LNCaP clone FGC (cell line): ENCODE measurements at regions not wholly inside any gene's neighbourhood (a gene's known extent, or its start where the extent isn't known, plus 50 kb on each side); places are given as distances from the start of the nearest gene placed in this dataset.
A peak's percentile ranks its signal among the peaks of the same experiment; 100 is the strongest.

Experiments used
- DNase-seq: peaks from one replicate; pipeline ENCODE4 v3.0.0-alpha.2; 2011; ENCODE audit warnings: low read depth
- H3K4me3 ChIP-seq: 2 replicates; pipeline ENCODE4 v1.5.1; 2011; ENCODE audit warnings: mild to moderate bottlenecking, low read depth, low read length, control low read depth
- TF ChIP-seq, protein P1 (sequence below): IDR thresholded peaks from 2 replicates; pipeline ENCODE4 v1.5.1; 2012; ENCODE audit warnings: mild to moderate bottlenecking; ENCODE audit not compliant: control insufficient read depth, insufficient read depth; ENCODE audit errors: extremely low read depth

DNA sequence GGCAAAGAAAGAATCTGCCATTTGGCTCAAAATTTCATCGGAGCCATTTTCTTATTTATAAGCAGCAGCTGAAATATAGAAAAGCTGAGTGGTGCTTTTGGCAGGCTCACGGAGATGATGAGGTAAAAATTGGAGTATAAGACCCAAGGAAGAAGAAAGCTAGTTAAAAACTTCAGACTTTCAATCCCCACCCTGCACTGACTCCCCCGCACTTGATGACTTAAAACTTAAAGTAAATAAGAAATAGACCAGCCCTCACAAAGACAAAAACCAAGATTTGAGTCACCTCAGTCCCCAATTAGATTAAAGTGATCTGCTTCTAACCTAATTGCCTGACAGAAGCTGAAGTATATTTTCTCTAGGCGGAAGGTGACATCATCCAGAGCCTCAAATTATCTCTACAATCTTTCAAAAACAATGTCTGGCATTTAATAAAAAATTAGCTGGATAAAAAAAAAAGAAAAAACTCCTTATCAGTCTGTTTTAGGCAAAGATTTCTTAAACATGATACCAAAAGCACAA, 124.0 kb upstream of the PJA2 start:
- no peak for DNase-seq
- H3K4me3 ChIP-seq: no peak overlapping the region
- TF ChIP-seq, protein P1, sequence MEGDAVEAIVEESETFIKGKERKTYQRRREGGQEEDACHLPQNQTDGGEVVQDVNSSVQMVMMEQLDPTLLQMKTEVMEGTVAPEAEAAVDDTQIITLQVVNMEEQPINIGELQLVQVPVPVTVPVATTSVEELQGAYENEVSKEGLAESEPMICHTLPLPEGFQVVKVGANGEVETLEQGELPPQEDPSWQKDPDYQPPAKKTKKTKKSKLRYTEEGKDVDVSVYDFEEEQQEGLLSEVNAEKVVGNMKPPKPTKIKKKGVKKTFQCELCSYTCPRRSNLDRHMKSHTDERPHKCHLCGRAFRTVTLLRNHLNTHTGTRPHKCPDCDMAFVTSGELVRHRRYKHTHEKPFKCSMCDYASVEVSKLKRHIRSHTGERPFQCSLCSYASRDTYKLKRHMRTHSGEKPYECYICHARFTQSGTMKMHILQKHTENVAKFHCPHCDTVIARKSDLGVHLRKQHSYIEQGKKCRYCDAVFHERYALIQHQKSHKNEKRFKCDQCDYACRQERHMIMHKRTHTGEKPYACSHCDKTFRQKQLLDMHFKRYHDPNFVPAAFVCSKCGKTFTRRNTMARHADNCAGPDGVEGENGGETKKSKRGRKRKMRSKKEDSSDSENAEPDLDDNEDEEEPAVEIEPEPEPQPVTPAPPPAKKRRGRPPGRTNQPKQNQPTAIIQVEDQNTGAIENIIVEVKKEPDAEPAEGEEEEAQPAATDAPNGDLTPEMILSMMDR: no peak

DNA sequence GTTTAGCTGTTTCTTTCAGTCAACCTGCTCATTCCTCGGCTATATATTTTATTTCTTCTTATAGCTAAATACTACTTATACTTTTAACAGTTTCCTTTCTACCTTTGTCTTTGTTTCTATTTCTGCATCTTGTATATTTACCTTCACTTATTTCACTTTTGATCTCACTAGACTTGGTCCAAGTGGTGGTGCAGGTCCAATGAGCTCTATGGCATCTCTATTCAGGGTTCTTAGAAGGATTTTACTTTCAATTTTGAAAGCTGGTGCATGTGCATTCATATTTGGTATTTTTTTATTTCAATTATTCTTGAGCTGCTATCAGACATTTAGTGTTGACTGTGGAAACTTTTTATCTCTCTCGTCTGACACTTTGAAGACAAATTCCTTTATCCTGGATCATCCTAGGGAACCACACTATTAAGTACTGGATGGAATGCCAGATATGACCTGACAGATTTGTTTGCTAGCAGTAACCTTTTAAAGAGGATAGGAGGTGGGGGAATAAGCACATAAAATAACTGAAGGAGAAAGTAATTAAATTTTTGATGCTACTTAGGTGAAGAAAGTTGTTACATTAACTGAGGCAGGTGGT, 123.1 kb upstream of the PJA2 start:
- DNase-seq: no peak
- TF ChIP-seq, protein P1: no peak
- H3K4me3 ChIP-seq: no peak overlapping the region

DNA sequence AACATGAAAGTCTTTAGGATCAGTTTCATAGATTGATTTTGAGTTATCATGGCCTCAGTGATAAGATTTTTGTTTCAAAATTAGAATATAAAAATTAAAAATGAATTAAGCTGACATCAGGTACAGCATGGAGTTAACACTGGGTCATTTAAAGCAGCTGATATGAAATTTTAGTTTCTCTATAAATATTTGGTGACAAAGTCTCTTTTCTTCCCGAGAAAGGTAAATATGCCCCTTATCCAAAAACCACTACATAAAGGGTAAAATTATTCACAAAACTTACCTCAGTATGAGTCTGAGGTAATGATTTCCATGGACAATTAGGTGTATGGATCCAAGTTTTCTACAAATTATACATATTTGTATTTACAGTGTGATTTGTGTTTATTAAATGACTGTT, 121.5 kb upstream of the PJA2 start:
- TF ChIP-seq, protein P1: no peak
- H3K4me3 ChIP-seq: no peak overlapping the region
- no peak for DNase-seq

DNA sequence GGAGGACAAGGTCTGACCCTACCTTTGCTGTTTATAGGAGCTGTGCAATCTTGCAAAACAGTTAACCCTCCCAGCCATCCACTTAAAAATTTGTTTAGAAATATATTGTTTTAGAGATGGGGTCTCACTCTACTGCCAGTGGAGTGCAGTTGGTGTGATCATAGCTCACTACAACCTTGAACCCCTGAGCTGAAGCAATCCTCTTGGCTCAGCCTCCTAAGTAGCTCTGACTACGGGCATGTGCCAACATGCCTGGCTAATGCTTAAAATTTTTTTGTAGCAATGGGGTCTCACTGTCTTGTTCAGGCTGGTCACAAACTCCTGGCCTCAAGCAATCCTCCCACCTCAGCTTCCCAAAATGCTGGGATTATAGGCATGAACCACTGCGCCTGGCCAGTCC, 120.2 kb upstream of the PJA2 start:
- H3K4me3 ChIP-seq: no peak overlapping the region
- TF ChIP-seq, protein P1: no peak
- DNase-seq: no peak

DNA sequence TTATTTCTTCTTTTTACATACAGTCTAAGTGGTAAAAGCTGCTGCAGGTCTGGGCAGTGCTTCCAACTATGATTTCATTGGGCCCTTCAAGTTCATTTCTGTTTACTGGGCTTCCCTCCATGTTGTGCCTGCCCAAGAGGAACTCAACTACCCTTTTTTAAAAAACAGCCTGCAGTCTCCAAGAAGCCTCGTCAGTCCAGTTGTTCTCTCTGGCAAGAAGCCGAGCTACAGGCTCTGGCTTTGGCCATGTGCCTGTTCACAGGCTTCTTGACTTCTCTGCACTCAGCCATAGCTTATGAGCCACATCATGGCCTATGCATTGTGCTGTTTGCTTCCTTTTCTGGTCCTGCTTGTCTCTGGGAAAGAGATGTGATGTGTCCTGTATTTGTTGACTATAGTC, 119.7 kb upstream of the PJA2 start:
- TF ChIP-seq, protein P1: no peak
- DNase-seq: peak; percentile 80
- no peak overlapping the region for H3K4me3 ChIP-seq

DNA sequence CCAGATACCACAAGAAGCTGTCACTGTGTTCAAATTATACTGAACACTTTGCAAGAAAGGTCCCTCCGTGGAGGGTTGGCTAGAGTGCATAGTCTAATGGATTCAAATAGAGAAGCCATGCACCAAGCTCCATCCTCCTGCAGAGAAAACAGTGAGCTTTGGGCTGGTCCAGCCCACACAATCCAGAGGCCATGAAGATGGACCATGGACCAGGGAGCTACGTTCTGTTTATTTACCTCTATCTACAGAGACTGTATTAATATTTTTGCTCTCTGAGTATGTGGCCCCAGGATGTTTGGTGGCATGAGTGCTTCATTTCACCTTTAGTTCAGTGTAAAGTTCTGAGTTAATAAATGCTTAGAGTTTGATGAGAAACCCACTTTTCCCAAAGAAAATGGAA, 114.8 kb upstream of the PJA2 start:
- DNase-seq: no peak
- TF ChIP-seq, protein P1: no peak

DNA sequence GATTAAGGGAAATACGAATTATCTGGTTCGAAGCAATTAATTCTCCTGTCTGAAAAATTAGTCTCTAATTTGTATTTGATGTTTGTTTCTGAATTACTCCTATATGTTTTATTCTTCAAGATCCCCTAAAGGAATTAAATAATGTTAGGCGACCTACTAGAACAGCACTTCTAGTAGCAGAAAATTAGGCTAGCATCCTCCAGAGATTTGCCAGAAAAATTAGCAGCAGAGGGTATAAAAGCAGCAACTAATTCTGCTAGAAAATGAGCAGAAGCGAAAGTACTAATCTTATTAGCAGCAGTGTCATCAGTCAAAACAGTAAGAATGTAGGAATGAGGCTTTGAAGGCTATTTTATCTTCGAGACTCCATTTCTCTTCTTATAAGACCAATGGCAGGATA, 114.3 kb upstream of the PJA2 start:
- TF ChIP-seq, protein P1: no peak
- DNase-seq: no peak
- no peak overlapping the region for H3K4me3 ChIP-seq

More for the DNA sequence above, 114.8 kb upstream of the PJA2 start:
- H3K4me3 ChIP-seq: no peak overlapping the region
